B cell (primary cell): ENCODE measurements at regions not wholly inside any gene's neighbourhood (a gene's known extent, or its start where the extent isn't known, plus 50 kb on each side); places are given as distances from the start of the nearest gene placed in this dataset.

Experiments used
- ATAC-seq: fragments of 200-7000 bp; cut with Tn5 transposase; one replicate; pipeline ENCODE4 v1.10.0; 2021; ENCODE audit warnings: low read depth, mild to moderate bottlenecking, moderate number of reproducible peaks, moderate library complexity
- CTCF ChIA-PET: fragments of 350-600 bp; sonication (Branson Sonifier 250); formaldehyde crosslinking; loops from one replicate; lab custom pipeline; 2021; ENCODE audit warnings: antibody characterized with exemption, inconsistent platforms; lab: Charles Lee
- POLR2A ChIA-PET: fragments of 350-600 bp; sonication (Branson Sonifier 250); formaldehyde crosslinking; loops from one replicate; lab custom pipeline; 2021; ENCODE audit warnings: antibody characterized with exemption; lab: Charles Lee
- DNase-seq: peaks from one replicate; pipeline ENCODE4 v3.0.0; 2013
- H2AFZ ChIP-seq: 2 replicates; pipeline ENCODE4 v1.6.1; 2012; ENCODE audit warnings: mild to moderate bottlenecking, low read depth, low read length; ENCODE audit not compliant: insufficient read depth, poor library complexity, severe bottlenecking
- H3K27ac ChIP-seq, 2 donors: 1 replicate in 1 of 2; 2 replicates in 1 of 2; pipeline ENCODE4 v1.5.1; 2012 to 2013; ENCODE audit warnings: low read length in 2 of 2, mild to moderate bottlenecking in 2 of 2, moderate library complexity in 1 of 2
- H3K27me3 ChIP-seq, 4 experiments: fragments of 200-600 bp in 1 of 4; sonication (generic) in 1 of 4; replicated peaks in 1 of 4; 1 replicate in 2 of 4; 2 replicates in 2 of 4; pipeline versions ENCODE4 v1.6.1 to v1.7.0; 2013 to 2016; ENCODE audit warnings: low read length in 3 of 4, mild to moderate bottlenecking in 2 of 4, mixed read lengths in 1 of 4, moderate library complexity in 1 of 4; ENCODE audit not compliant: insufficient read depth in 4 of 4, control insufficient read depth in 3 of 4; ENCODE audit errors: control extremely low read depth in 1 of 4
- H3K36me3 ChIP-seq, 2 experiments: replicated peaks in 1 of 2; 1 replicate in 1 of 2; 2 replicates in 1 of 2; pipeline versions ENCODE4 v1.6.1 to v1.7.1; 2013; ENCODE audit warnings: low read length in 1 of 2; ENCODE audit not compliant: insufficient read depth in 2 of 2, control insufficient read depth in 1 of 2; ENCODE audit errors: control extremely low read depth in 1 of 2, extremely low read depth in 1 of 2
- H3K4me1 ChIP-seq, 2 donors: fragments of 200-600 bp in 1 of 2; sonication (generic) in 1 of 2; 1 replicate in 1 of 2; 2 replicates in 1 of 2; pipeline versions ENCODE4 v1.5.1 to v1.6.1; 2013 to 2017; ENCODE audit warnings: low read length in 2 of 2; ENCODE audit not compliant: control insufficient read depth in 2 of 2, insufficient read depth in 2 of 2
- H3K4me2 ChIP-seq: replicated peaks from 2 replicates; pipeline ENCODE3; 2012; ENCODE audit warnings: mild to moderate bottlenecking, low read depth, low read length; ENCODE audit not compliant: poor library complexity, severe bottlenecking
- H3K4me3 ChIP-seq, 5 experiments: fragments of 200-600 bp in 1 of 5; sonication (generic) in 1 of 5; 1 replicate in 3 of 5; 2 replicates in 2 of 5; pipeline versions ENCODE4 v1.5.1 to v1.7.0; 2011 to 2016; ENCODE audit warnings: low read length in 4 of 5, mild to moderate bottlenecking in 4 of 5, low read depth in 2 of 5, control low read depth in 1 of 5, moderate library complexity in 1 of 5; ENCODE audit not compliant: insufficient read depth in 1 of 5; ENCODE audit errors: control extremely low read depth in 1 of 5, extremely low read depth in 1 of 5
- H3K79me2 ChIP-seq: fragments of 200-600 bp; sonication (generic); one replicate; pipeline ENCODE4 v1.6.0; 2016; ENCODE audit warnings: low read length; ENCODE audit not compliant: control insufficient read depth, insufficient read depth
- H3K9ac ChIP-seq: fragments of 200-600 bp; sonication (generic); 2 replicates; pipeline ENCODE4 v1.6.1; 2017; ENCODE audit warnings: mild to moderate bottlenecking, low read length, moderate library complexity
- H3K9me3 ChIP-seq, 3 donors: one replicate each; pipeline versions ENCODE4 v1.6.1 to v1.7.1; 2013; ENCODE audit warnings: low read length in 2 of 3; ENCODE audit not compliant: control insufficient read depth in 2 of 3, insufficient read depth in 1 of 3; ENCODE audit errors: control extremely low read depth in 1 of 3
- H4K20me1 ChIP-seq: 2 replicates; pipeline ENCODE4 v1.6.0; 2012; ENCODE audit warnings: mild to moderate bottlenecking, low read length; ENCODE audit not compliant: insufficient read depth, control insufficient read depth, poor library complexity, severe bottlenecking
- H3K27ac Mint-ChIP-seq: one replicate; pipeline ENCODE4 v1.8.0; 2021; ENCODE audit warnings: mixed read lengths
- H3K27me3 Mint-ChIP-seq: one replicate; pipeline ENCODE4 v1.8.0; 2021; ENCODE audit warnings: mixed read lengths
- H3K4me1 Mint-ChIP-seq: one replicate; pipeline ENCODE4 v1.8.0; 2021; ENCODE audit warnings: mixed read lengths
- H3K4me3 Mint-ChIP-seq: one replicate; pipeline ENCODE4 v1.8.0; 2021; ENCODE audit warnings: mixed read lengths
- H3K9me3 Mint-ChIP-seq: one replicate; pipeline ENCODE4 v1.8.0; 2022; ENCODE audit warnings: mixed read lengths; ENCODE audit not compliant: insufficient read depth
- CTCF ChIP-seq: fragments of 200-600 bp; IDR thresholded peaks from one replicate; pipeline ENCODE4 v1.8.0; 2022; ENCODE audit warnings: antibody characterized with exemption, mild to moderate bottlenecking
- EZH2 ChIP-seq: IDR thresholded peaks from 2 replicates; pipeline ENCODE4 v1.6.1; 2012; ENCODE audit warnings: borderline replicate concordance, low read depth, mild to moderate bottlenecking, moderate library complexity, low read length; ENCODE audit not compliant: insufficient read depth, poor library complexity, severe bottlenecking
- WGBS: methylation state at CpG from one replicate; pipeline ENCODE4 v1.1.5; 2013; ENCODE audit warnings: missing lambda C conversion rate; ENCODE audit not compliant: insufficient coverage; 5-methylcytosine and 5-hydroxymethylcytosine counted together
- intact Hi-C: fragments of 100-400 bp; cut with micrococcal nuclease; formaldehyde crosslinking; loops from one replicate; pipeline ENCODE4 v1.10.0; 2022

- Histone ChIP-seq H3K79me2 (no peaks in the 10 kb centered on the region), H3K4me3 (no peak overlapping the region), H4K20me1 (no peaks in the 10 kb centered on the region), H3K4me2 (no peak overlapping the region), H3K27me3 (no peaks in the 10 kb centered on the region), H3K4me1 (no peaks in the 10 kb centered on the region), H2AFZ (no peak overlapping the region), H3K36me3 (no peaks in the 10 kb centered on the region), H3K27ac (no peak overlapping the region), H3K9me3 (no peaks in the 10 kb centered on the region), H3K9ac (no peak overlapping the region)
- ChIA-PET POLR2A (no interaction called here), CTCF (no interaction called here)
- intact Hi-C loops: no loop called here
- Mint-ChIP-seq H3K27me3 (no peaks in the 10 kb centered on the region), H3K4me3 (no peak overlapping the region), H3K27ac (no peak overlapping the region), H3K9me3 (no peaks in the 10 kb centered on the region), H3K4me1 (no peaks in the 10 kb centered on the region)
- DNase-seq (no peak), ATAC-seq (no peak)
- TF ChIP-seq CTCF (no peak), EZH2 (no peak)
- 77% methylated on average over 3 of the region's 4 CpGs for WGBS
These were observed 310.1 kb upstream of the NAALADL2 start for GRCh38 chr3:174548841-174549623.

GRCh38 chr3:174581558-174581957 lies 277.6 kb upstream of the NAALADL2 start:
- Histone ChIP-seq H3K4me3 (no peak overlapping the region), H3K4me2 (no peak overlapping the region), H3K27me3 (no peaks in the 10 kb centered on the region), H3K9ac (no peak overlapping the region), H3K4me1 (no peaks in the 10 kb centered on the region), H2AFZ (no peak overlapping the region), H4K20me1 (no peaks in the 10 kb centered on the region), H3K9me3 (peaks cover 0 to 1% (median 0%) of the 10 kb centered on the region in 3 donors), H3K36me3 (no peaks in the 10 kb centered on the region), H3K79me2 (no peaks in the 10 kb centered on the region), H3K27ac (no peak overlapping the region)
- DNase-seq (no peak), ATAC-seq (no peak)
- TF ChIP-seq EZH2 (no peak), CTCF (no peak)
- no peaks in the 10 kb centered on the region for H3K27me3 Mint-ChIP-seq
- intact Hi-C loops: no loop called here
- H3K4me3 Mint-ChIP-seq: no peak overlapping the region
- ChIA-PET POLR2A (no interaction called here), CTCF (no interaction called here)
- WGBS: 100% methylated on average over 2 of the region's 5 CpGs
- H3K9me3 Mint-ChIP-seq: peaks cover 3% of the 10 kb centered on the region
- no peaks in the 10 kb centered on the region for H3K4me1 Mint-ChIP-seq
- H3K27ac Mint-ChIP-seq: no peak overlapping the region
